Activated naive CD4-positive, alpha-beta T cell treated with anti-CD3 and anti-CD28 coated beads for 36 hours (primary cell): ENCODE measurements at regions not wholly inside any gene's neighbourhood (a gene's known extent, or its start where the extent isn't known, plus 50 kb on each side); places are given as distances from the start of the nearest gene placed in this dataset.

Experiments used
- CTCF ChIA-PET: fragments of 350-600 bp; sonication (Branson Sonifier 250); formaldehyde crosslinking; loops from one replicate; lab custom pipeline; 2021; ENCODE audit warnings: antibody characterized with exemption; lab: Charles Lee
- DNase-seq: peaks from one replicate; pipeline ENCODE4 v3.0.0-alpha.2; 2020
- H3K27ac Mint-ChIP-seq: one replicate; pipeline ENCODE4 v1.8.0; 2021; ENCODE audit warnings: mild to moderate bottlenecking, mixed read lengths
- H3K27me3 Mint-ChIP-seq: one replicate; pipeline ENCODE4 v1.8.0; 2021; ENCODE audit warnings: low read depth, mixed read lengths
- H3K36me3 Mint-ChIP-seq: one replicate; pipeline ENCODE4 v1.8.0; 2021; ENCODE audit warnings: low read depth, mixed read lengths
- H3K4me1 Mint-ChIP-seq: one replicate; pipeline ENCODE4 v1.8.0; 2021; ENCODE audit warnings: low read depth, mixed read lengths
- H3K4me3 Mint-ChIP-seq: one replicate; pipeline ENCODE4 v1.8.0; 2021; ENCODE audit warnings: mild to moderate bottlenecking, moderate library complexity, mixed read lengths
- H3K9me3 Mint-ChIP-seq: one replicate; pipeline ENCODE4 v1.8.0; 2021; ENCODE audit warnings: mixed read lengths
- intact Hi-C: fragments of 100-400 bp; cut with micrococcal nuclease; formaldehyde crosslinking; loops from one replicate; pipeline ENCODE4 v1.15.1; 2023

DNA sequence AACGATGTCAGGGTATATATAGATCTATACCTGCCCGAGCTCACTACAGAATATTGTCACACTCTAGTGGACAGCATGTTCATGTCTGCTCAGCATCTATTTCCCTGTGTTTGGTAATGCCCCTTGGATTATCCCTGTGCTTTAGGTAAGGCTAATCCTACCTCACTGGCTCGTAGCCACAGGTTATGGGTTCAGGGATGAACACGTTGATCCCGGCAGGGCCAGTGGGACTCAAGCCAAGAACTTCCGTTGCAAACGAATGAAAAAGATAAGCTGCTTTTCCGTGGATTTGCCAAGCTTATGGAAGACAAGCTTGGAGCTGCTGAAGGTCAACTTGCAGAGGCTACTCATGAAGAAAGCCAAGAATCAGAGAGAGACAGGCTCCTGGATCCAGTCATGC lies 400.0 kb upstream of the TSHZ3 start:
- intact Hi-C loops, result no loop called here
- Mint-ChIP-seq H3K9me3 (no peaks in the 10 kb centered on the region), H3K4me1 (no peaks in the 10 kb centered on the region), H3K27ac (no peak overlapping the region), H3K36me3 (no peaks in the 10 kb centered on the region), H3K4me3 (no peak overlapping the region), H3K27me3 (peaks cover 4% of the 10 kb centered on the region)
- CTCF ChIA-PET, result no interaction called here
- no peak for DNase-seq

- peaks cover 2% of the 10 kb centered on the region for H3K9me3 Mint-ChIP-seq
- CTCF ChIA-PET, result no interaction called here
- H3K4me3 Mint-ChIP-seq, result no peak overlapping the region
- intact Hi-C loops, result no loop called here
- DNase-seq, result no peak
- H3K4me1 Mint-ChIP-seq, result no peaks in the 10 kb centered on the region
- H3K27ac Mint-ChIP-seq, result no peak overlapping the region
- no peaks in the 10 kb centered on the region for H3K36me3 Mint-ChIP-seq
- H3K27me3 Mint-ChIP-seq, result peaks cover 2% of the 10 kb centered on the region
Observed at GRCh38 chr19:31759359-31759758, 410.1 kb upstream of the TSHZ3 start.

DNA sequence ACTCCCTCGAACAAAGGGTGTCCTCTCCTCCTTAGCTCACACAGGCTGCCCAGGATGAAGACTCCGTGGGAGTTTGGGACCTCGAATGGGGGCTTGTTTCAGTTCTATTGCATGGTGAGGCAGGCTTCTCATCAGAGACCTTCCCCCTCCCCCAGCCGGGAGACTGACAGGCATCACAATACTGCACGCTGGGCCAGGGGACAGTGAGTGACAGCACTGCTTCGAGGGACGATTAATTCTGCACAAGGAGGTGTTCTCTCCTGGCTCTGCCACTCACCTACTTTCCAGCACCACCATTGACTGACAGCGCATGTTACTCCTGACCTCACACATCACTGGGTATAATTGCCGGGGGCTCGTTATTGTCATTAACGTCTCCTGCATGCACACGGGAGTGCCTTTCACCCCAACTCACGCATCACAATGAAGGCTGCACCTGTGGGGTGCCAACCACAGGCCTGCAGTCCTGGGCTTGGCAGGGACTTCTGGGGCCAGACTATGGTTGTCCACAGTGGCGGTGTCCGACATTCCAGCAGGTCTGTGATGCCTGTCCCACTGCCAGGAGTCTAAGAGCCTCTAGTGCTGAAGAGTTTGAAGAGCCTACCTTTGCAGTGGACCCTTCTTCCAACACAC lies 412.2 kb upstream of the TSHZ3 start:
- H3K36me3 Mint-ChIP-seq, result no peaks in the 10 kb centered on the region
- no peak overlapping the region for H3K27ac Mint-ChIP-seq
- intact Hi-C loops, result no loop called here
- H3K9me3 Mint-ChIP-seq, result peaks cover 9% of the 10 kb centered on the region
- peaks cover 6% of the 10 kb centered on the region for H3K27me3 Mint-ChIP-seq
- CTCF ChIA-PET, result no interaction called here
- no peak for DNase-seq
- H3K4me1 Mint-ChIP-seq, result no peaks in the 10 kb centered on the region
- H3K4me3 Mint-ChIP-seq, result no peak overlapping the region

GRCh38 chr19:31770223-31770622 lies 421.0 kb upstream of the TSHZ3 start:
- DNase-seq, result no peak
- Mint-ChIP-seq H3K4me1 (no peaks in the 10 kb centered on the region), H3K36me3 (no peaks in the 10 kb centered on the region), H3K4me3 (no peak overlapping the region), H3K27me3 (peaks cover 9% of the 10 kb centered on the region), H3K27ac (no peak overlapping the region), H3K9me3 (peaks cover 4% of the 10 kb centered on the region)
- intact Hi-C loops, result no loop called here
- CTCF ChIA-PET, result no interaction called here

DNA sequence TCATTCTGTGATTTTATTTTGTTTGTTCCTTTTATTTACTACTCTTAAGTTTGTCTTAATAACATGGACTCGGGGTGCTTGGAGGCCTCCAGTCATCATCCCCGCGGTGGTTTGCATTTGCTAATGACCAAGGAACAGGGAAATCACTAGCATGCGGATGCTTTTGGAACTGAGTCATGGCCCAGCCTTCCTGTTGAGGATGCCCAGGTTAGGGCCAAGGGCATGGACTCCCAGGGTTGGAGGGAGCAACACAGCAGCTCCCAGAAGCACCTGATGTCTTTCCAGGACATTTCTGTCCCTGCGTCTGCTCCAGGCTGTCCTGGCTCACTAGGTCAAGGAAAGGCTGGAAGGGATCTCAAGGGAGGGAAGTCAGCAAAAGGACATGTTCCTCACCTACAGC lies 423.7 kb upstream of the TSHZ3 start:
- no peak for DNase-seq
- Mint-ChIP-seq H3K36me3 (no peaks in the 10 kb centered on the region), H3K9me3 (no peaks in the 10 kb centered on the region), H3K27me3 (no peaks in the 10 kb centered on the region), H3K27ac (no peak overlapping the region), H3K4me1 (no peaks in the 10 kb centered on the region), H3K4me3 (no peak overlapping the region)
- intact Hi-C loops, result no loop called here
- CTCF ChIA-PET, result interaction anchor here (0.6 kb wide), 1 partner anchor 391 kb away, joined by 4 read pairs; no protein-coding TSS in a partner anchor

DNA sequence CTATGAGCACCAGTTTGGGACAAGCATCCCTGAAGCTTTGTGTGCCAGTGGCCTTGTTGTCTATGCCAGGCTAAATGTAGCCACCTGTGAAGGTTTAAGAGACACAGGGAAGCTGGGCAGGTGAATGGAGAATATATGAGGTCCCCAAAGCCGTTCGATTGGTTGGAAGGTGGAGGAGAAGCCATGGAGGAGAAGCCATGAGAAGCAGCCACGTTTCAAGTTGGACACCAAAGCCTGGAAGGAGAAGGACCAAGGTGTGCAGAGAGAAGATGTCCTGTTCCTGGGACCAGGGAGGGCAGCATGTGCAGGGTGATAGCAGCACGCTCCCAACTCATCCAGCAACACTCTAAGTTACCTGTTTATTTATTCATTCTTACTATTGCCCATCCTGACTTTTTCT lies 432.3 kb upstream of the TSHZ3 start:
- no peaks in the 10 kb centered on the region for H3K36me3 Mint-ChIP-seq
- no peaks in the 10 kb centered on the region for H3K4me1 Mint-ChIP-seq
- intact Hi-C loops, result no loop called here
- no peaks in the 10 kb centered on the region for H3K9me3 Mint-ChIP-seq
- CTCF ChIA-PET, result interaction anchor here (0.8 kb wide), 1 partner anchor 16 kb away, joined by 3 read pairs; no protein-coding TSS in a partner anchor
- no peaks in the 10 kb centered on the region for H3K27me3 Mint-ChIP-seq
- no peak overlapping the region for H3K27ac Mint-ChIP-seq
- DNase-seq, result no peak
- no peak overlapping the region for H3K4me3 Mint-ChIP-seq

DNA sequence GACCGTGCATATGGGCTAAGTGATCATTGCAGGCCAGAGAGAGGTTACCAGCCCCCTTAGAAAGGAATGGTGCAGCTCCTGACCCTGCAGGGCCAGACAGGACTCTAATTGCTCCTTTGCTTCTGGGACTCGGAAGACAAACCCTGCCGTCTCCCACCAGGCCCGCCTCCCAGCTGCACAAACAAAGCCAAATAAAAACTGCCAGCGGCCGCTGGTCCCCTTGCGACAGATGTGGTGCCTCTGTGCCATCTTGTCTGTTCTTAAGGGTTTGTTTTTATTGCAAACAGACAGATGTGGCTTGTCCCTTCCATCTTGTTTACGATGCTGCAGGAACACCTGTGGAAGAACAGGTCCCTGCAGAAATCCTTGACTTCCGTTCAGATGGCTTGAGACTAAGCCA lies 434.4 kb upstream of the TSHZ3 start:
- DNase-seq, result no peak
- H3K4me3 Mint-ChIP-seq, result no peak overlapping the region
- intact Hi-C loops, result no loop called here
- no peaks in the 10 kb centered on the region for H3K9me3 Mint-ChIP-seq
- peaks cover 2% of the 10 kb centered on the region for H3K27me3 Mint-ChIP-seq
- no peak overlapping the region for H3K27ac Mint-ChIP-seq
- CTCF ChIA-PET, result no interaction called here
- H3K4me1 Mint-ChIP-seq, result no peaks in the 10 kb centered on the region
- H3K36me3 Mint-ChIP-seq, result no peaks in the 10 kb centered on the region

DNA sequence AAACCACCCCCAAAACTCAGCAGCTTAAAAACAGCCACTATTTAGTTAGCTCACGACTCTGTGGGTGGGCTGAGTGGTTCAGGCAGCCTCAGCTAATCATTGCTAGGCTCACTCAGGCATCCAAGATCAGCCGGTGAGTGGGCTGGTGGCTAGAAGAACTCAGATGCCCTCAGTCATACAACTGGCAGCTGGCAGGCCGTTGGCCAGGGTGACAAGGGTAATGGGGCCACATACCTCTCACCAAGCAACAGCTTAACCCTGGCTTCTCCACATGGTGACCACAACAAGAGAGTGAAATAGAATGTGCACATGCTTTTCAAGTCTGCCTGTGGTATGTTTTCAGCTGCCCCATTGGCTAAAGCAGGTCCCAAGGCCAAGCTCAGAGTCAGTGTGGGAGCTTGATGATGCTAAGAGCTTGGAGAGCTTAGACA lies 435.4 kb upstream of the TSHZ3 start:
- CTCF ChIA-PET, result no interaction called here
- Mint-ChIP-seq H3K4me3 (no peak overlapping the region), H3K4me1 (no peaks in the 10 kb centered on the region), H3K27me3 (peaks cover 3% of the 10 kb centered on the region), H3K36me3 (no peaks in the 10 kb centered on the region), H3K9me3 (no peaks in the 10 kb centered on the region), H3K27ac (no peak overlapping the region)
- intact Hi-C loops, result no loop called here
- no peak for DNase-seq

- no peak for DNase-seq
- CTCF ChIA-PET, result no interaction called here
- intact Hi-C loops, result no loop called here
- Mint-ChIP-seq H3K27ac (no peak overlapping the region), H3K36me3 (no peaks in the 10 kb centered on the region), H3K4me3 (no peak overlapping the region), H3K27me3 (peaks cover 5% of the 10 kb centered on the region), H3K9me3 (peaks cover 3% of the 10 kb centered on the region), H3K4me1 (no peaks in the 10 kb centered on the region)
Observed at GRCh38 chr19:31801611-31802010, 452.4 kb upstream of the TSHZ3 start.

DNA sequence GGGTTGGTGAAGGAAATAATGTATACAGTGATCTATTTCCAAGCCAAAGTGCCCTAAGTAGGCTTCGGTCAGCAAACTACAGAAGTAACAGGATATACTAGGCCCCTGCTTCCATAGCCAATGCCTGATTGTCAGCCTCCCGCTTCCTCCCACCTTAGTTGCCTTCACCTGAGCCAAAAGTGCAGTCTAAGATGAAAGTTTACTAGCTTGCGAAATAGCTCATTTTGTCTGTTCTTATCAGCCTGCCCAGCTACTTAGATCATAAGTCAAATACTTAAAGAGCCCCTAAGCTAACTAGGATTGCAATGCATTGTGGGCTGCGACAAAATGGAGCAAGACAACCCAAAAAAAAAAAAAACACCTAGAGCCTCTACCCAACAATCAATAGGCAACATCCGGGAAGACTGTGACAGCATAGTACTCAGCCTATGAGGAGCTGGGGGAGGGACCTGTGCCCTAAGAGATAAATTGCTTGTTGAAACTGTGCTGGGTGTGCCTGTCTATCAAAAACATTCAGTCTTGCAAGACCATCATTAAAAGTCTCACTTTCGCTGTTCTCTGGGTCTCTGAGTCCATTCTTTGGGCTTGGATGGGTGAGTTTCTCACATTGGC lies 454.7 kb upstream of the TSHZ3 start:
- Mint-ChIP-seq H3K27me3 (peaks cover 3% of the 10 kb centered on the region), H3K36me3 (no peaks in the 10 kb centered on the region), H3K9me3 (no peaks in the 10 kb centered on the region), H3K4me1 (no peaks in the 10 kb centered on the region), H3K4me3 (no peak overlapping the region), H3K27ac (no peak overlapping the region)
- CTCF ChIA-PET, result no interaction called here
- intact Hi-C loops, result no loop called here
- DNase-seq, result no peak

DNA sequence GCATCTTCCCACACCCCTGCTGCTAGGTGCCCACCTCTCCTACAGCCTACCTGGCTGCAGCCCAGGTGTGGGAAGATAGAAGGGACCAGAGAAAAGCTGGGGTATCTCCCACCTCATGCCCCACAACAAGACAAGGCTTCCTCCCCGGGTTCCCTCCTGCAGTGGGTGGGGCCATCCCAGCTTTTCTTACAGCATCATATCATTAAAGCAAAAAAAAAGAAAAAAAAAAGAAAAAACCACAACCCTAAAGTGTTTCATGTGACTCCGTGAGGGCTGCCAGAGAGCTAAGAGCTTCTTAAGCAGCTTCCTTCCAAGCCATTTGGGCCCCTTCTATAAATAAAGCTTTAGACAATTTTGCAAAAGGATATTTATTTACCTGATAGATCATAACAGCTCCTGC lies 455.4 kb upstream of the TSHZ3 start:
- H3K36me3 Mint-ChIP-seq, result no peaks in the 10 kb centered on the region
- no peaks in the 10 kb centered on the region for H3K4me1 Mint-ChIP-seq
- no peak overlapping the region for H3K4me3 Mint-ChIP-seq
- H3K27ac Mint-ChIP-seq, result no peak overlapping the region
- intact Hi-C loops, result no loop called here
- peaks cover 3% of the 10 kb centered on the region for H3K27me3 Mint-ChIP-seq
- DNase-seq, result no peak
- CTCF ChIA-PET, result no interaction called here
- no peaks in the 10 kb centered on the region for H3K9me3 Mint-ChIP-seq

- intact Hi-C loops, result no loop called here
- Mint-ChIP-seq H3K27ac (no peak overlapping the region), H3K27me3 (peaks cover 2% of the 10 kb centered on the region), H3K4me1 (no peaks in the 10 kb centered on the region), H3K4me3 (no peak overlapping the region), H3K36me3 (no peaks in the 10 kb centered on the region), H3K9me3 (no peaks in the 10 kb centered on the region)
- DNase-seq, result no peak
- CTCF ChIA-PET, result interaction anchor here (0.6 kb wide), 2 partner anchors 88 to 513 kb away, joined by 3 read pairs; no protein-coding TSS in a partner anchor
Observed at GRCh38 chr19:31810536-31811109, 461.4 kb upstream of the TSHZ3 start.
